PC-9 (cell line): ENCODE measurements at regions not wholly inside any gene's neighbourhood (a gene's known extent, or its start where the extent isn't known, plus 50 kb on each side); places are given as distances from the start of the nearest gene placed in this dataset.

Experiments
- EZH2 ChIP-seq: fragments of 200-600 bp; sonication (generic); IDR thresholded peaks from 2 replicates; pipeline ENCODE4 v1.8.0; 2017; ENCODE audit warnings: antibody characterized with exemption, low read depth
- TF ChIP-seq, protein P1 (sequence below): fragments of 200-600 bp; sonication (generic); conservative IDR thresholded peaks from 2 replicates; pipeline ENCODE4 v1.6.1; 2017; ENCODE audit warnings: mixed run types, antibody characterized with exemption, mild to moderate bottlenecking, moderate library complexity

DNA sequence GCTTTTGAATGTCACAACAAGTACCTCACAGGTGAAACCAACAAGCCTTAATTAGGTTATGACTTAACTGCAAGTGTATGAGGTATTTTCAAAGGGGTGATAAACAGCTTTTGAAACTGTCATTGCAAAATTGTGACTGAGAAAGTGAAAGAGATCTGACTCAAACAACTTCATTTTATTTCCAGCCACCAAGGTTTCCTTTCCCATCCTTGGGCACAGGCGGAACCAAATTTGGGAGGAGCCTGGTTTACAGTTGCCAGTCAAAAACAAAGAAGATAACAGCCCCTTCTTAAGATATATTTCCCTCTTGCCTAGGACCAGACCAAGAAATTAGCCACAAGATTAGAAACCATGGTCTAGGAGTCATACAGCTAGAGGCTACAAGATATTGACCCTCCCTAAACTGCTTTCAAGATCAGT is 417.1 kb downstream of the CSNK1G3 start:
- TF ChIP-seq EZH2: no peak
- TF ChIP-seq, protein P1, sequence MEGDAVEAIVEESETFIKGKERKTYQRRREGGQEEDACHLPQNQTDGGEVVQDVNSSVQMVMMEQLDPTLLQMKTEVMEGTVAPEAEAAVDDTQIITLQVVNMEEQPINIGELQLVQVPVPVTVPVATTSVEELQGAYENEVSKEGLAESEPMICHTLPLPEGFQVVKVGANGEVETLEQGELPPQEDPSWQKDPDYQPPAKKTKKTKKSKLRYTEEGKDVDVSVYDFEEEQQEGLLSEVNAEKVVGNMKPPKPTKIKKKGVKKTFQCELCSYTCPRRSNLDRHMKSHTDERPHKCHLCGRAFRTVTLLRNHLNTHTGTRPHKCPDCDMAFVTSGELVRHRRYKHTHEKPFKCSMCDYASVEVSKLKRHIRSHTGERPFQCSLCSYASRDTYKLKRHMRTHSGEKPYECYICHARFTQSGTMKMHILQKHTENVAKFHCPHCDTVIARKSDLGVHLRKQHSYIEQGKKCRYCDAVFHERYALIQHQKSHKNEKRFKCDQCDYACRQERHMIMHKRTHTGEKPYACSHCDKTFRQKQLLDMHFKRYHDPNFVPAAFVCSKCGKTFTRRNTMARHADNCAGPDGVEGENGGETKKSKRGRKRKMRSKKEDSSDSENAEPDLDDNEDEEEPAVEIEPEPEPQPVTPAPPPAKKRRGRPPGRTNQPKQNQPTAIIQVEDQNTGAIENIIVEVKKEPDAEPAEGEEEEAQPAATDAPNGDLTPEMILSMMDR: no peak
